ENCODE measurements at regions not wholly inside any gene's neighbourhood (a gene's known extent, or its start where the extent isn't known, plus 50 kb on each side); places are given as distances from the start of the nearest gene placed in this dataset.

- no peak for TF ChIP-seq CTCF (IDR thresholded peaks at IDR 0.05)
- TF ChIP-seq POLR2A (IDR thresholded peaks at IDR 0.05), result no peak
Measured at GRCh38 chr3:164507886-164508285, 570.4 kb downstream of the SI start.
